HEK293 (cell line): ENCODE measurements at regions not wholly inside any gene's neighbourhood (a gene's known extent, or its start where the extent isn't known, plus 50 kb on each side); places are given as distances from the start of the nearest gene placed in this dataset.

ENCODE experiments used
- CTCF ChIA-PET: fragments of 350-600 bp; formaldehyde crosslinking; extraction: SDS; loops from one replicate; lab custom pipeline; 2021; ENCODE audit warnings: antibody characterized with exemption; lab: Yijun Ruan, JAX
- POLR2A ChIA-PET: fragments of 300-600 bp; formaldehyde crosslinking; extraction: SDS; loops from one replicate; lab custom pipeline; 2020; ENCODE audit warnings: antibody characterized with exemption, inconsistent platforms; lab: Yijun Ruan, JAX
- H3K27ac ChIP-seq: fragments of 200-500 bp; sonication (Bioruptor generic); 2 replicates; pipeline ENCODE4 v1.5.1; 2014; ENCODE audit warnings: low read depth, low read length, control low read depth, inconsistent platforms; ENCODE audit errors: extremely low read depth
- H3K36me3 ChIP-seq, 2 experiments: fragments of 200-500 bp in 1 of 2; sonication (Bioruptor generic) in 1 of 2; 1 replicate in 1 of 2; 2 replicates in 1 of 2; pipeline ENCODE4 v1.5.1; 2014 to 2017; ENCODE audit warnings: inconsistent platforms in 2 of 2, low read length in 2 of 2; ENCODE audit not compliant: control insufficient read depth in 2 of 2, insufficient read depth in 1 of 2
- H3K4me1 ChIP-seq: fragments of 200-500 bp; sonication (Bioruptor generic); 2 replicates; pipeline ENCODE4 v1.5.1; 2014; ENCODE audit warnings: mild to moderate bottlenecking, low read length, inconsistent platforms; ENCODE audit not compliant: control insufficient read depth, insufficient read depth
- H3K4me3 ChIP-seq: 2 replicates; pipeline ENCODE4 v1.5.1; 2011; ENCODE audit warnings: low read depth, mild to moderate bottlenecking, control low read depth, low read length, moderate library complexity
- H3K9me3 ChIP-seq: fragments of 200-500 bp; sonication (Bioruptor generic); 2 replicates; pipeline ENCODE4 v1.5.1; 2014; ENCODE audit warnings: low read depth, low read length, inconsistent platforms; ENCODE audit not compliant: control insufficient read depth, insufficient read depth
- BCL11A ChIP-seq: fragments of 450-650 bp; formaldehyde crosslinking; IDR thresholded peaks from 2 replicates; pipeline ENCODE4 v1.5.1; 2016; ENCODE audit warnings: low read depth, missing biosample characterization, missing genetic modification characterization
- GLI4 ChIP-seq: fragments of 450-650 bp; formaldehyde crosslinking; IDR thresholded peaks from 2 replicates; pipeline ENCODE4 v1.5.1; 2016; ENCODE audit warnings: missing biosample characterization, missing genetic modification characterization
- HOXD13 ChIP-seq: sonication (generic); formaldehyde crosslinking; IDR thresholded peaks from 2 replicates; pipeline ENCODE4 v1.8.0; 2022; ENCODE audit warnings: missing genetic modification reagents, borderline replicate concordance
- MZF1 ChIP-seq: fragments of 450-650 bp; formaldehyde crosslinking; IDR thresholded peaks from 2 replicates; pipeline ENCODE4 v1.5.1; 2017; ENCODE audit warnings: missing biosample characterization, missing genetic modification characterization, borderline replicate concordance
- SETDB1 ChIP-seq: IDR thresholded peaks from one replicate; pipeline ENCODE4 v1.6.1; 2017; ENCODE audit warnings: mild to moderate bottlenecking, low read length, moderate library complexity, mixed read lengths; ENCODE audit not compliant: insufficient read length
- ZBTB8A ChIP-seq: fragments of 450-650 bp; formaldehyde crosslinking; IDR thresholded peaks from 2 replicates; pipeline ENCODE4 v1.5.1; 2016; ENCODE audit warnings: missing biosample characterization, missing genetic modification characterization
- ZFP3 ChIP-seq: fragments of 450-650 bp; formaldehyde crosslinking; IDR thresholded peaks from 2 replicates; pipeline ENCODE4 v1.5.1; 2016; ENCODE audit warnings: low read depth, missing biosample characterization, missing genetic modification characterization
- ZNF157 ChIP-seq: fragments of 450-650 bp; formaldehyde crosslinking; IDR thresholded peaks from 2 replicates; pipeline ENCODE4 v1.5.1; 2016; ENCODE audit warnings: missing biosample characterization, missing genetic modification characterization
- ZNF169 ChIP-seq: fragments of 450-650 bp; formaldehyde crosslinking; IDR thresholded peaks from 2 replicates; pipeline ENCODE4 v1.5.1; 2016; ENCODE audit warnings: missing biosample characterization, missing genetic modification characterization
- ZNF174 ChIP-seq: fragments of 450-650 bp; formaldehyde crosslinking; IDR thresholded peaks from 2 replicates; pipeline ENCODE4 v1.5.0; 2017; ENCODE audit warnings: missing biosample characterization, mild to moderate bottlenecking, missing genetic modification characterization
- ZNF211 ChIP-seq: fragments of 450-650 bp; formaldehyde crosslinking; IDR thresholded peaks from 2 replicates; pipeline ENCODE4 v1.5.1; 2016; ENCODE audit warnings: low read depth, missing biosample characterization, missing genetic modification characterization
- ZNF23 ChIP-seq: fragments of 450-650 bp; formaldehyde crosslinking; IDR thresholded peaks from 2 replicates; pipeline ENCODE4 v1.5.1; 2016; ENCODE audit warnings: missing biosample characterization, missing genetic modification characterization, borderline replicate concordance
- ZNF266 ChIP-seq: fragments of 450-650 bp; formaldehyde crosslinking; IDR thresholded peaks from 2 replicates; pipeline ENCODE4 v1.5.1; 2016; ENCODE audit warnings: missing biosample characterization, missing genetic modification characterization, low read depth
- ZNF426 ChIP-seq: fragments of 450-650 bp; formaldehyde crosslinking; IDR thresholded peaks from 2 replicates; pipeline ENCODE4 v1.5.1; 2017; ENCODE audit warnings: missing biosample characterization, missing genetic modification characterization, mild to moderate bottlenecking, inconsistent platforms, moderate library complexity
- ZNF560 ChIP-seq: fragments of 450-650 bp; formaldehyde crosslinking; IDR thresholded peaks from 2 replicates; pipeline ENCODE4 v1.5.1; 2017; ENCODE audit warnings: missing biosample characterization, missing genetic modification characterization, borderline replicate concordance
- ZNF747 ChIP-seq: fragments of 450-650 bp; formaldehyde crosslinking; IDR thresholded peaks from 2 replicates; pipeline ENCODE4 v1.5.1; 2016; ENCODE audit warnings: missing biosample characterization, missing genetic modification characterization
- ZNF76 ChIP-seq: fragments of 450-650 bp; formaldehyde crosslinking; IDR thresholded peaks from 2 replicates; pipeline ENCODE4; 2016; ENCODE audit warnings: low read depth, missing biosample characterization, missing genetic modification characterization, borderline replicate concordance
- TF ChIP-seq, protein P1 (sequence below): fragments of 450-650 bp; formaldehyde crosslinking; IDR thresholded peaks from 2 replicates; pipeline ENCODE4 v1.5.1; 2016; ENCODE audit warnings: missing biosample characterization, missing genetic modification characterization
- TF ChIP-seq, protein P2 (sequence below): fragments of 450-650 bp; formaldehyde crosslinking; IDR thresholded peaks from 2 replicates; pipeline ENCODE4 v1.5.1; 2016; ENCODE audit warnings: missing biosample characterization, missing genetic modification characterization

GRCh38 chr12:115233891-115234543, 550.0 kb upstream of the TBX3 start:
- no peaks in the 10 kb centered on the region for H3K4me1 ChIP-seq
- TF ChIP-seq ZNF426 (tag by site-specific recombination) (no peak), ZNF174 (no peak), SETDB1 (no peak), ZBTB8A (no peak), ZNF76 (tag by site-specific recombination) (no peak), ZNF266 (no peak), ZNF157 (no peak), ZNF23 (tag by site-specific recombination) (no peak), ZNF169 (no peak)
- TF ChIP-seq, protein P1, sequence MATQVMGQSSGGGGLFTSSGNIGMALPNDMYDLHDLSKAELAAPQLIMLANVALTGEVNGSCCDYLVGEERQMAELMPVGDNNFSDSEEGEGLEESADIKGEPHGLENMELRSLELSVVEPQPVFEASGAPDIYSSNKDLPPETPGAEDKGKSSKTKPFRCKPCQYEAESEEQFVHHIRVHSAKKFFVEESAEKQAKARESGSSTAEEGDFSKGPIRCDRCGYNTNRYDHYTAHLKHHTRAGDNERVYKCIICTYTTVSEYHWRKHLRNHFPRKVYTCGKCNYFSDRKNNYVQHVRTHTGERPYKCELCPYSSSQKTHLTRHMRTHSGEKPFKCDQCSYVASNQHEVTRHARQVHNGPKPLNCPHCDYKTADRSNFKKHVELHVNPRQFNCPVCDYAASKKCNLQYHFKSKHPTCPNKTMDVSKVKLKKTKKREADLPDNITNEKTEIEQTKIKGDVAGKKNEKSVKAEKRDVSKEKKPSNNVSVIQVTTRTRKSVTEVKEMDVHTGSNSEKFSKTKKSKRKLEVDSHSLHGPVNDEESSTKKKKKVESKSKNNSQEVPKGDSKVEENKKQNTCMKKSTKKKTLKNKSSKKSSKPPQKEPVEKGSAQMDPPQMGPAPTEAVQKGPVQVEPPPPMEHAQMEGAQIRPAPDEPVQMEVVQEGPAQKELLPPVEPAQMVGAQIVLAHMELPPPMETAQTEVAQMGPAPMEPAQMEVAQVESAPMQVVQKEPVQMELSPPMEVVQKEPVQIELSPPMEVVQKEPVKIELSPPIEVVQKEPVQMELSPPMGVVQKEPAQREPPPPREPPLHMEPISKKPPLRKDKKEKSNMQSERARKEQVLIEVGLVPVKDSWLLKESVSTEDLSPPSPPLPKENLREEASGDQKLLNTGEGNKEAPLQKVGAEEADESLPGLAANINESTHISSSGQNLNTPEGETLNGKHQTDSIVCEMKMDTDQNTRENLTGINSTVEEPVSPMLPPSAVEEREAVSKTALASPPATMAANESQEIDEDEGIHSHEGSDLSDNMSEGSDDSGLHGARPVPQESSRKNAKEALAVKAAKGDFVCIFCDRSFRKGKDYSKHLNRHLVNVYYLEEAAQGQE = no peak
- TF ChIP-seq, protein P2, sequence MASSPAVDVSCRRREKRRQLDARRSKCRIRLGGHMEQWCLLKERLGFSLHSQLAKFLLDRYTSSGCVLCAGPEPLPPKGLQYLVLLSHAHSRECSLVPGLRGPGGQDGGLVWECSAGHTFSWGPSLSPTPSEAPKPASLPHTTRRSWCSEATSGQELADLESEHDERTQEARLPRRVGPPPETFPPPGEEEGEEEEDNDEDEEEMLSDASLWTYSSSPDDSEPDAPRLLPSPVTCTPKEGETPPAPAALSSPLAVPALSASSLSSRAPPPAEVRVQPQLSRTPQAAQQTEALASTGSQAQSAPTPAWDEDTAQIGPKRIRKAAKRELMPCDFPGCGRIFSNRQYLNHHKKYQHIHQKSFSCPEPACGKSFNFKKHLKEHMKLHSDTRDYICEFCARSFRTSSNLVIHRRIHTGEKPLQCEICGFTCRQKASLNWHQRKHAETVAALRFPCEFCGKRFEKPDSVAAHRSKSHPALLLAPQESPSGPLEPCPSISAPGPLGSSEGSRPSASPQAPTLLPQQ (tag by site-specific recombination) = no peak
- ChIA-PET CTCF (no interaction called here), POLR2A (no interaction called here)
- H3K27ac ChIP-seq = no peak overlapping the region
- H3K4me3 ChIP-seq = no peak overlapping the region
- H3K36me3 ChIP-seq = no peaks in the 10 kb centered on the region
- no peaks in the 10 kb centered on the region for H3K9me3 ChIP-seq

DNA sequence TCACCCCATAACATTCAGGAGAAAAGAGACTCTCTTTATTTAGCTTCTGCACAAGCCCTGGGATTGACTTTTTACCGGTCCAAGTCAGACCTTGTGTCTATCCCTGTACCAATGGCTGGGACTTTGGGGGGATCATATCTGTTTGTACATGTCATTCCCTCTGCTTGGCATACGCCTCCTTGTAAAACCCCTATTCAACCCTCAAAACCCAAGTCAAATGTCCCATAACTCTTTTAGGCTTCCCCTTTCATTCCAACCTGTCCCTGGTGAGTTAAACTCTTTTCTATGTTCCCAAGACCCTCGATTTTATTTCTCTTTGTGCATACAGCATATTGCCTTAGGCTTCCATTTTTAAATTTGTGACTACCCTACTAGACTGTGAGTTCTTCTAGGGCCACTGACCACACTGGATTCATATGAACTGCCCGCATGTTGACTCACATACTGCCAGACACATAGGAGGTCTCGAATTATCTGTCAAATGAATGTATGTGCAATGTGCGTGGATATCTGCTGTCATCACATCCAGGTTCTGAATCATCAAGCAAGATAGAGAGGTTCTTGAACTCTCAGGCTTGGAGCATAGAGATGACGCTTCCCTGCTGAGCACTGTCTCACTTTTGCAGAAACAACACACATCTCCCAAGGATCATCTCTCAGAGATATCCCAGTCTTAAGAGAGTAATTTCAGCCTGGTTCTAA, 548.6 kb upstream of the TBX3 start:
- ChIA-PET CTCF (no interaction called here), POLR2A (no interaction called here)
- peak; percentile 81 for TF ChIP-seq ZFP3 (tag by site-specific recombination)
- no peak for TF ChIP-seq MZF1 (tag by site-specific recombination)
- no peak for TF ChIP-seq ZNF747
- no peaks in the 10 kb centered on the region for H3K36me3 ChIP-seq
- H3K4me3 ChIP-seq = no peak overlapping the region
- no peak overlapping the region for H3K27ac ChIP-seq
- no peaks in the 10 kb centered on the region for H3K4me1 ChIP-seq
- no peaks in the 10 kb centered on the region for H3K9me3 ChIP-seq

- no peak overlapping the region for H3K4me3 ChIP-seq
- H3K27ac ChIP-seq = no peak overlapping the region
- ChIA-PET POLR2A (no interaction called here), CTCF (no interaction called here)
- H3K9me3 ChIP-seq = no peaks in the 10 kb centered on the region
- TF ChIP-seq ZNF211 (tag by site-specific recombination) (no peak), ZNF560 (tag by site-specific recombination) (no peak), HOXD13 (no peak), GLI4 (tag by site-specific recombination) (no peak), BCL11A (tag by site-specific recombination) (no peak)
- H3K36me3 ChIP-seq = no peaks in the 10 kb centered on the region
- H3K4me1 ChIP-seq = no peaks in the 10 kb centered on the region
These were observed 546.6 kb upstream of the TBX3 start for GRCh38 chr12:115230606-115231005.
